GM12878 (cell line): ENCODE measurements at regions not wholly inside any gene's neighbourhood (a gene's known extent, or its start where the extent isn't known, plus 50 kb on each side); places are given as distances from the start of the nearest gene placed in this dataset.

ENCODE experiments used
- ATAC-seq: fragments of 200-7000 bp; cut with Tn5 transposase; 3 replicates; pipeline ENCODE4 v1.9.1; 2020; ENCODE audit warnings: mild to moderate bottlenecking, moderate library complexity
- BruUV-seq: library from RNA; stranded (reverse); fragments of 400-500 nt; replicated peaks from 2 replicates; lab custom pipeline; 2021; lab: Mats Ljungman, UMichigan
- CTCF ChIA-PET: fragments of 300-600 bp; sonication (Branson Sonifier 250); formaldehyde crosslinking; extraction: SDS; loops from one replicate; lab custom pipeline; 2021; ENCODE audit warnings: inconsistent platforms; lab: Yijun Ruan, JAX
- POLR2A ChIA-PET: fragments of 350-600 bp; formaldehyde crosslinking; extraction: SDS; loops from one replicate; lab custom pipeline; 2021; ENCODE audit warnings: inconsistent platforms; lab: Charles Lee
- RAD21 ChIA-PET: fragments of 300-600 bp; sonication (Branson Sonifier 250); formaldehyde crosslinking; loops from one replicate; lab custom pipeline; 2023; ENCODE audit warnings: antibody characterized with exemption; ENCODE audit not compliant: unreplicated experiment; lab: Charles Lee
- SMC1A ChIA-PET: fragments of 300-600 bp; sonication (Branson Sonifier 250); formaldehyde crosslinking; loops from one replicate; lab custom pipeline; 2023; ENCODE audit not compliant: unreplicated experiment, uncharacterized antibody; lab: Charles Lee
- DNase-seq: peaks from one replicate; pipeline ENCODE4 v3.0.0-alpha.2; 2011; ENCODE audit warnings: low read depth, low spot score
- FAIRE-seq: peaks from 3 replicates; lab custom pipeline; 2011; peaks lifted over from hg19 to GRCh38; lab: Jason Lieb, UNC
- H2AFZ ChIP-seq: 2 replicates; pipeline ENCODE4 v1.6.0; 2011; ENCODE audit warnings: low read depth, low read length, control low read depth; ENCODE audit not compliant: control insufficient read depth
- H3K27ac ChIP-seq: 2 replicates; pipeline ENCODE4 v1.5.1; 2011; ENCODE audit warnings: control low read depth; ENCODE audit not compliant: control insufficient read depth, insufficient read depth
- H3K27me3 ChIP-seq, 2 experiments: replicated peaks in 1 of 2; 2 replicates each; pipeline versions ENCODE4 v1.6.0 to v1.6.1; 2011; ENCODE audit warnings: low read length in 1 of 2; ENCODE audit not compliant: control insufficient read depth in 2 of 2, insufficient read depth in 2 of 2
- H3K36me3 ChIP-seq, 2 experiments: 2 replicates each; pipeline ENCODE4 v1.5.1; 2011; ENCODE audit warnings: low read length in 1 of 2; ENCODE audit not compliant: control insufficient read depth in 2 of 2, insufficient read depth in 2 of 2
- H3K4me1 ChIP-seq: 2 replicates; pipeline ENCODE4 v1.6.1; 2011; ENCODE audit warnings: mild to moderate bottlenecking, low read length, moderate library complexity, mixed read lengths; ENCODE audit not compliant: control insufficient read depth, insufficient read depth
- H3K4me2 ChIP-seq: 2 replicates; pipeline ENCODE4 v1.6.0; 2011; ENCODE audit warnings: control low read depth; ENCODE audit not compliant: control insufficient read depth, insufficient read depth
- H3K4me3 ChIP-seq: fragments of 200-600 bp; sonication (generic); 2 replicates; pipeline ENCODE4 v1.5.1; 2016
- H3K79me2 ChIP-seq: 2 replicates; pipeline ENCODE4 v1.6.0; 2011; ENCODE audit warnings: low read length; ENCODE audit not compliant: control insufficient read depth, insufficient read depth
- H3K9ac ChIP-seq: 2 replicates; pipeline ENCODE4 v1.8.0; 2011; ENCODE audit warnings: low read length, control low read depth, mixed read lengths; ENCODE audit not compliant: control insufficient read depth, insufficient read depth
- H3K9me3 ChIP-seq: replicated peaks from 3 replicates; pipeline ENCODE4 v1.5.1; 2011; ENCODE audit warnings: mild to moderate bottlenecking, low read length; ENCODE audit not compliant: control insufficient read depth, insufficient read depth
- H4K20me1 ChIP-seq: 2 replicates; pipeline ENCODE4 v1.6.0; 2011; ENCODE audit not compliant: control insufficient read depth, insufficient read depth
- PAX8 ChIP-seq: fragments of 450-650 bp; IDR thresholded peaks from 2 replicates; pipeline ENCODE4 v1.6.1; 2017; ENCODE audit warnings: mild to moderate bottlenecking, moderate library complexity
- RAD21 ChIP-seq: IDR thresholded peaks from 2 replicates; pipeline ENCODE4 v1.6.1; 2011; ENCODE audit warnings: mild to moderate bottlenecking, low read depth, low read length, moderate library complexity; ENCODE audit not compliant: insufficient read depth
- WGBS: methylation state at CpG from one replicate; pipeline ENCODE4 v1.1.6; 2016; ENCODE audit warnings: low lambda C conversion rate; ENCODE audit not compliant: insufficient replicate concordance, insufficient coverage; ENCODE audit errors: missing lambda C conversion rate; 5-methylcytosine and 5-hydroxymethylcytosine counted together
- in situ Hi-C: fragments of 300-500 bp; cut with MboI; formaldehyde crosslinking; loops from 9 replicates; pipeline ENCODE4 v1.14.3; 2018; ENCODE audit warnings: mixed read lengths
- intact Hi-C: fragments of 100-400 bp; cut with micrococcal nuclease; formaldehyde crosslinking; loops from one replicate; pipeline ENCODE4 v1.14.2; 2022; ENCODE audit not compliant: unreplicated experiment
- TF ChIP-seq, protein P1 (sequence below), 3 experiments: IDR thresholded peaks in 2 of 3; conservative IDR thresholded peaks in 1 of 3; 2 replicates each; pipeline ENCODE4 v1.5.1; 2011; ENCODE audit warnings: low read depth in 3 of 3, low read length in 3 of 3, mild to moderate bottlenecking in 3 of 3, control low read depth in 2 of 3, moderate library complexity in 2 of 3, inconsistent platforms in 1 of 3, mixed read lengths in 1 of 3; ENCODE audit not compliant: control insufficient read depth in 2 of 3, insufficient read depth in 1 of 3; ENCODE audit errors: extremely low read depth in 1 of 3
- TF ChIP-seq, protein P2 (sequence below): fragments of 450-650 bp; IDR thresholded peaks from 2 replicates; pipeline ENCODE4 v1.6.1; 2018; ENCODE audit warnings: borderline replicate concordance, mild to moderate bottlenecking; ENCODE audit not compliant: partially characterized antibody

DNA sequence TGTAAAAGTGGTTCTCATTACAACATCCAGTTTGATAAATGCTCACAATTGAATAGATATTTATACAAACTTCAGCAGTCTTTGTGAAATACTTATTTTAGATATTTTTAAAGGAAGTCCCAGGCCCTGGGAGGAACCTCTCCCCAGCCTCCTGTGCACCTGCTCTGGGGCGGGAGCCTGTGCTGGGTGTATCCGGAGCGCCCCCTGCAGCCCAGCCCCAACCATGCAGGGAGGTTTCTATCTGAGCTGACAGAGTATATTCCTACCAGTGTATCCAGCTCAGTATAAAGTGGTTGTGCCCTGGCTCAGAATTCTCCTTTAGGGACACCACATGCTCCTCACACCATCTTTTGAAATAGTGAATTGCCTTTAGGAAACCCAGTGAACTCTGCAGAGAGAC, 851.8 kb downstream of the TMEM121 start:
- FAIRE-seq (no peak), ATAC-seq (peak; percentile 82), DNase-seq (no peak)
- H3K27ac ChIP-seq: no peak overlapping the region
- H3K27me3 ChIP-seq: peaks cover 0 to 2% of the 10 kb centered on the region in 2 experiments; a peak in 2 of 4 replicates
- in situ Hi-C loops (loop anchor here (10.0 kb wide), 1 partner anchor 823 kb away; no protein-coding TSS in a partner anchor), intact Hi-C loops (no loop called here)
- POLR2A ChIA-PET: no interaction called here
- CTCF ChIA-PET: interaction anchor here (0.6 to 3.6 kb wide), 12 partner anchors 10 to 586 kb away, joined by 3 to 37 read pairs (median 4); no protein-coding TSS in a partner anchor
- no peaks in the 10 kb centered on the region for H4K20me1 ChIP-seq
- H3K4me3 ChIP-seq: no peak overlapping the region
- BruUV-seq: no TSS peak
- H2AFZ ChIP-seq: no peak overlapping the region
- H3K4me1 ChIP-seq: peaks cover 6% of the 10 kb centered on the region; the same call in 1 of the 2 replicates
- no peak overlapping the region for H3K9ac ChIP-seq
- 5% methylated on average over 3 of the region's 3 CpGs for WGBS
- RAD21 ChIA-PET: interaction anchor here (0.6 to 2.1 kb wide), 3 partner anchors 39 to 1817 kb away, joined by 3 to 10 read pairs (median 3); no protein-coding TSS in a partner anchor
- TF ChIP-seq RAD21 (0 out of 2 replicates have a peak, but pooled peaks have one; percentile 13), PAX8 (no peak)
- TF ChIP-seq, protein P1, sequence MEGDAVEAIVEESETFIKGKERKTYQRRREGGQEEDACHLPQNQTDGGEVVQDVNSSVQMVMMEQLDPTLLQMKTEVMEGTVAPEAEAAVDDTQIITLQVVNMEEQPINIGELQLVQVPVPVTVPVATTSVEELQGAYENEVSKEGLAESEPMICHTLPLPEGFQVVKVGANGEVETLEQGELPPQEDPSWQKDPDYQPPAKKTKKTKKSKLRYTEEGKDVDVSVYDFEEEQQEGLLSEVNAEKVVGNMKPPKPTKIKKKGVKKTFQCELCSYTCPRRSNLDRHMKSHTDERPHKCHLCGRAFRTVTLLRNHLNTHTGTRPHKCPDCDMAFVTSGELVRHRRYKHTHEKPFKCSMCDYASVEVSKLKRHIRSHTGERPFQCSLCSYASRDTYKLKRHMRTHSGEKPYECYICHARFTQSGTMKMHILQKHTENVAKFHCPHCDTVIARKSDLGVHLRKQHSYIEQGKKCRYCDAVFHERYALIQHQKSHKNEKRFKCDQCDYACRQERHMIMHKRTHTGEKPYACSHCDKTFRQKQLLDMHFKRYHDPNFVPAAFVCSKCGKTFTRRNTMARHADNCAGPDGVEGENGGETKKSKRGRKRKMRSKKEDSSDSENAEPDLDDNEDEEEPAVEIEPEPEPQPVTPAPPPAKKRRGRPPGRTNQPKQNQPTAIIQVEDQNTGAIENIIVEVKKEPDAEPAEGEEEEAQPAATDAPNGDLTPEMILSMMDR (IDR thresholded peaks at IDR 0.05 in 2 of 3, conservative IDR thresholded peaks at IDR 0.05 in 1 of 3; ENCODE audit: control insufficient read depth in 2 of 3, extremely low read depth in 1 of 3, insufficient read depth in 1 of 3, low read depth in 3 of 3, low read length in 3 of 3): peak; percentile 48 to 75 (median 66)
- TF ChIP-seq, protein P2, sequence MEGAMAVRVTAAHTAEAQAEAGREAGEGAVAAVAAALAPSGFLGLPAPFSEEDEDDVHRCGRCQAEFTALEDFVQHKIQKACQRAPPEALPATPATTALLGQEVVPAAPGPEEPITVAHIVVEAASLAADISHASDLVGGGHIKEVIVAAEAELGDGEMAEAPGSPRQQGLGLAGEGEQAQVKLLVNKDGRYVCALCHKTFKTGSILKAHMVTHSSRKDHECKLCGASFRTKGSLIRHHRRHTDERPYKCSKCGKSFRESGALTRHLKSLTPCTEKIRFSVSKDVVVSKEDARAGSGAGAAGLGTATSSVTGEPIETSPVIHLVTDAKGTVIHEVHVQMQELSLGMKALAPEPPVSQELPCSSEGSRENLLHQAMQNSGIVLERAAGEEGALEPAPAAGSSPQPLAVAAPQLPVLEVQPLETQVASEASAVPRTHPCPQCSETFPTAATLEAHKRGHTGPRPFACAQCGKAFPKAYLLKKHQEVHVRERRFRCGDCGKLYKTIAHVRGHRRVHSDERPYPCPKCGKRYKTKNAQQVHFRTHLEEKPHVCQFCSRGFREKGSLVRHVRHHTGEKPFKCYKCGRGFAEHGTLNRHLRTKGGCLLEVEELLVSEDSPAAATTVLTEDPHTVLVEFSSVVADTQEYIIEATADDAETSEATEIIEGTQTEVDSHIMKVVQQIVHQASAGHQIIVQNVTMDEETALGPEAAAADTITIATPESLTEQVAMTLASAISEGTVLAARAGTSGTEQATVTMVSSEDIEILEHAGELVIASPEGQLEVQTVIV: no peak
- no peak overlapping the region for H3K4me2 ChIP-seq
- SMC1A ChIA-PET: interaction anchor here (0.5 to 1.4 kb wide), 5 partner anchors 16 to 100 kb away, joined by 3 read pairs; no protein-coding TSS in a partner anchor
- H3K9me3 ChIP-seq: no peaks in the 10 kb centered on the region
- no peaks in the 10 kb centered on the region for H3K36me3 ChIP-seq
- no peaks in the 10 kb centered on the region for H3K79me2 ChIP-seq
